Esophagus mucosa (tissue), 1 donor: ENCODE measurements at regions not wholly inside any gene's neighbourhood (a gene's known extent, or its start where the extent isn't known, plus 50 kb on each side); places are given as distances from the start of the nearest gene placed in this dataset.

Experiments used
- ATAC-seq: fragments of 200-7000 bp; cut with Tn5 transposase; one replicate; pipeline ENCODE4 v1.9.1; 2020
- donor health status: DM: yes; HTN: yes; CAD: no.

DNA sequence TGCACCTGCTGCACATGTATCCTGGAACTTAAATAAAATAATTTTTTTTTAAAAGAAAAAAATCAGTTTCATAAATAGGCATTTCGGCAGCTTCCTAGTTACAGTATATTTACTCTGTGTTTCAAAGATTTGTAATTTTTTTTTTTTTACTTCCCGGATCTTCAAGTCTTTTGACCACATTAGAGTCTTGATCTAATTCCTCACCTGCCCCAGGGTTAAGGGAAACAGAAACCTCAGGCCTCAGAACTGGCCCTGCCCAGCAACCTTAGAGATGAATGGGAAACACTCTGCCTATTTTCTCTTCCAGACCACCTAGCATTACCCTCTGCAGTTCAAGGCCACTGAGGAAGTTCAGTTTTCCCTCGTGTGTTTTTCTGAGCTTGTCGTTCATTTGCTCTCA is 304.0 kb downstream of the MAF start:
- ATAC-seq, result no peak

- ATAC-seq, result no peak
Observed at GRCh38 chr16:79295746-79296145, 304.8 kb downstream of the MAF start.

- ATAC-seq, result no peak
Observed at GRCh38 chr16:79295162-79295561, 305.4 kb downstream of the MAF start.

GRCh38 chr16:79294568-79294967 is 306.0 kb downstream of the MAF start:
- peak; percentile 76 for ATAC-seq

- no peak for ATAC-seq
Observed at GRCh38 chr16:79293836-79294460, 306.6 kb downstream of the MAF start.

- no peak for ATAC-seq
Observed at GRCh38 chr16:79288066-79288465, 312.5 kb downstream of the MAF start.

DNA sequence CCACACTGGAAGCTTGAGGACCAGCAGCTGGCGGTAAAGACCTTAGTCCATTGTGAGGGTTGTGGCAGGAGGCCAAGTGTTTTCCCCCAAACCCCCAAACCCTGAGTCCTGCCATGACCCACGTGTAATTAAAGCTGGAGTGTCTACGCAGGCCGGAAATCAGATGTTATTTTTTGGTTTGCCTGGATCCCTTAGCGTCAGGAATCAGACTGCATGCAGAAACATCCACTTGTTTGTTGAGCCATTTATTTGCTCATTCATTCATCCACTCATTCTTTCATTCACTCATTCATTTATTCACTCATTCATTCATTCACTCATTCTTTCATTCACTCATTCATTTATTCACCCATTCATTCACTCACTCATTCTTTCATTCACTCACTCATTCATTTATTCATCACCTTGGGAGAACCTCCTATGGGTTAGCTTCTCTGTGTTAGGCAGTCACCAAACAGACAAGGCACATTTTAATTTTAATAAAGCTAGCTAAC is 313.1 kb downstream of the MAF start:
- ATAC-seq, result no peak

DNA sequence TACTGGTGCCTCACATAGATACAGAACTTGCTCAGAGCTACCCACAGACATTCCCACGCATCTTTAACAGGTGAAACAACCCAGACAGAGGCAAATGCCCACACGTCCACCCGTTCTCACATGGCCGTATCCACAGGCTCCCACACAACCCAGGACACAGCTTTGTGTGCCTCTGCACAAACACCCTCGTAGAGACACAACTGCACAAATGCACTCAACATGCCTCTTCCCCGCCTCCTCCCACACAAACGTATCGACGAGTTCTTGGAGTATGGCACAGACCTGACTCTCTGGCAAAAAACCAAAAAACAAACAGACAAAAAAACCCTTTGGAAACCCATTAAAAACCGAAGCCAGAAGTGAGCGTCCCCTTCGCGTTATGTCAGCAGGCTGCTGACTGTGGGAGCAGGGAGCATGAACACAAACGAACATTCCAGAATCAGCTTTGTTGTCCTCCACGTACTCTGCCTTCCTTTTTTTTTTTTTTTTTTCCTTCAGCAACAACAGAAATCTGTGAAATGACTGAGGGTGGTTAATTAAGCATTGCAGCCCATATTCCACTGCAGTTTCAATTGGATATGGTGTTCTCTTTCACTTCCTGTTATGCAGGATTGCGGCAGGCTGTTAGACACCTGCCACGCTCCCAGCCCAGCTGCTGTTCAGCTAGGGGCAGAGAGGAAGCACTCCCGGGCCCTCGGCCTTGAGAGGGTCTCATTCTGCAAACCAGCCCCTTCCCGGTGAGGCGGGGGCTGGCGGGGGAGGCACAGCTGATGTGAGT is 313.7 kb downstream of the MAF start:
- ATAC-seq, result peak; percentile 68

DNA sequence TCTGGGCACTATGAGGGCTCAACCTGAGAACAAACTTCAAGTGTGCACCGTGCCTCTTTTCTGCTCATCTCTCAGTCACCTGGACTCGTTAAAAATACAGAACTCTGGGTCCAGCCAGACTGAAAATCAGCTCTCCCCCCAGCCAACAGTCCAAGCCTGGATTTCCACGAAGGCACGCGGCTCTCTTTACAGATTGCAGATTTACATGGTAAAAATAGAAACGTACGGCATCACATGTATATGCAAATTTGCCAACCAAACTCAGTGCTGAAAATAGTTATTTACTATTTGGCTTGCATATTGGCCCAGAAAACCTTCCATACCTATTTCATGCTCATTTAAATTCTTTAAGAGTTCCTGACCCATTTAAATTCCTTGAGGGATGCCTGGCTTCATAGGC is 315.8 kb downstream of the MAF start:
- ATAC-seq, result no peak

DNA sequence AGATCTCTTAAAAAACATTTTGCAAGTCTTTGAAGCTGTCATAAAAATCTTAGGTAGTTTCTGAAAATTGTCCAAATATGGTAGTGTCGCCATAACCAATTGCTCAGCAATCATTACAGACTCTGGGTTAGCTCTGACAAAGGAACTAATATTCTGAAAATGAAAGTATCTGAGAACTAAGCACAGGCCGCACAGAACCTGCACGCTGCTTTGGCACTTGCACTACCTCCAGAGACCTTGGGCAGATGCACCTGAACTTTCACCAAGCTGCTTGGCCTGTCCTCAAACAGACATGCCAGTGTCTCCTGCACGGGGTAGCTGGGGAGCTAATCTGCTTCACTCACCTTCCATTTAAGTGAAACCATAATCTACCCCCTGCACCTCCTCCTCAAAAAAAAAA is 317.0 kb downstream of the MAF start:
- no peak for ATAC-seq

DNA sequence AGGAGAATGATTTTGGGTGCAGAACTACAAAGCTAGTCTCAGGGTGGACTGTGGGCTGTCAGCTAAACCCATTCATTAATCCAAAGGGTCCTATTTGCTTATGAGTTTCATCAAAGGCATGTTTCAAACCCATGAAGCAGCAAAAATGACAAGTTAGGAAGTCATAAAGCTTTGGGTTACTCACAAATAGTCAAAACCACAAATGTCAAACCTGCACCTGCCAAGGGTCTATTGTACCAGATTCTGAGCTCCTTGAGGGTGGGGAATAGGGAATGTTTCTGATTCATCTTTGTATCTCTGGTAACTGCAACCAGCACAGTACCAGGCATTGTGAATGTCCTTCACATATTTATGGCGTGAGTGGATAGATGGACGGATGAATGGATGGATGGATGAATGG is 317.7 kb downstream of the MAF start:
- no peak for ATAC-seq

- no peak for ATAC-seq
Observed at GRCh38 chr16:79278506-79278905, 322.0 kb downstream of the MAF start.

- ATAC-seq, result no peak
Observed at GRCh38 chr16:79276501-79276900, 324.0 kb downstream of the MAF start.

- no peak for ATAC-seq
Observed at GRCh38 chr16:79274264-79274663, 326.3 kb downstream of the MAF start.

DNA sequence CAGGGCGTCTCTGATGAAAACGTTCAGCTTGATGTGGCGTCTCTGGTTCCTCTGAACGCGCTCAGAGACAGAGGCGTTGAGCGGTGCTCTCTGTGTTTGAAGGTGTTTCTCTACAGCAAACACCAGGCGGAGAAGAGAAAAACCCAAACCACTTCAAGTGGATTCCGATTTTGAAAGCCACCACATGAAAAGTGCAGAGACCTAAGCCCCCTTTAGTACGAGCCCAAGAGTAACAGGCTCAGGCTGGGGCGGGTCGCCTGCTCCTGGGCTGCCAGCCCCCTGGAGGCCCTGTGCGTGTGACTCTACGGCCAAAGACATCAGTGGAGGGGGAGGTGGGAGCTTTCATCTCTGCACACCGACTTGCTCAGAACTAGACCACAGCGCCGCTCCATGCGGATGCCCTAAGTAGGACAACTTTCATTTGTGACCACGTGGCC is 328.4 kb downstream of the MAF start:
- no peak for ATAC-seq

GRCh38 chr16:79271583-79271982 is 329.0 kb downstream of the MAF start:
- no peak for ATAC-seq

DNA sequence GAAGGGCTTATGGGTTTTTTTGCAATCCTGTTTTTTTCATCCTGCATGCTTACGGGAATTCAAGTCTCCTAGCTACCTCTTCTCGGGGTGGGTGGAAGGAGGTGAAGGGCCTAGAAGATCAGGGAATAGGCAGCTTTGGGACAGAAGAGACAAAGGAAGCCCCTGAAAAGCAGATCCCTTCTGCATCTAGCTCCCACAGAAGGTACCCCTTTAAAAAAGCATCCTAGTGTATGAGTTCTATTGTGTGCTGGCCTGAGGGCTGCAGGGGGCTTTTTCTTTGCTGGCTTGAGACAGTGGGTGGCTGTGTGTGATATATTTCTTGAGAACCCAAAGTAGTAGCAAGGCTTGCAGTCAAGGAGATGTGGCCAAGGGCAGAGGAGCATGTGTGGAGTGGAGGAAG is 330.5 kb downstream of the MAF start:
- ATAC-seq, result no peak

DNA sequence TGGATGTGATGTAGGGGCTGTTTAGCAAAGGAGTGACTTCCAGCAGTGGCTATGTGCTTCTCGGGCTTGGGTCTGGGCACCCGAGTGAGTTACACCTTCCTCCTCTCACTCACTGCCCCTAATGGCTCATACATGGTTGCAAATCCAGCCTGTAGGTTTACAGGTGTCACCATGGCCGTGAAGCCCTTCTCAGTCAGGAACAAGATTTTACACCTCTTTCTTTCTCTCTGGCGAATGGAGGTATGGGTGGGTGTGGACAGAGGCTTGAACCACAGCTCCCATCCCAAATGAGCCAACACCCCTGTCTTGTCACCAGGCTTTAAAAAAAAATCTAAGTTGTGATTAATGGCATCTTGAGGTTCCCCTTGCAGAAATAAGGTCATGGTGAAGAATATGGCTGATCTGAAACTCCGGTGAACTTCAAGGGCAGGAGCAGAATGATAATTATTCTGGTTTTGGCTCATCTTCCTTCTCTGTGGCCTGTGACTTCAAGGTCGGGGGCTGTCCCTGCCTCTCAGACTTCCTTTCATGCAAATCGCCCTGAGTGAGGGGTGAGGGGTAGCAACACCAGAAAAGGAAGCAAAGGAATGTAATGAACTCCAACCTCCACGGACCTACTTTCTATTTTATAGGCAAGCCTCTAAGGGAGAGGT is 331.2 kb downstream of the MAF start:
- ATAC-seq, result no peak

DNA sequence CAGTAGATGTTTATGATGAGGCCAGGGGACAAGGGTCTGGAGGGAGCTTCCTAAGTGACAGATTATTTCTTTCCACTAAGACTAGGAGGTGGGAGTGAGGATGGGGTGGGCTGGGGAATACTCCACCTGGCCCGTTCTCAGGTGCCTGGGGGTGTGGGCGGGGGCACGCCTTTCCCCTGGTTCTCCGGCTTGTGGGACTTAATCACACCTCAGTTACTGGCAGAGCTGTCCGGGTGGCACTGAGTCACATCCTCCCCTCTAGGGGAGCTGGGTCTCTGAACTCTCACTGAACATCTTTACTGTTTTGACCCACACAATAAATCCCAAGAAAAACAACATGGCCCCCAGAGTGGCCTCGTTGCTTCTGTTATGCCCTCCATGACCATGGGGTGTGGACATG is 332.8 kb downstream of the MAF start:
- no peak for ATAC-seq

DNA sequence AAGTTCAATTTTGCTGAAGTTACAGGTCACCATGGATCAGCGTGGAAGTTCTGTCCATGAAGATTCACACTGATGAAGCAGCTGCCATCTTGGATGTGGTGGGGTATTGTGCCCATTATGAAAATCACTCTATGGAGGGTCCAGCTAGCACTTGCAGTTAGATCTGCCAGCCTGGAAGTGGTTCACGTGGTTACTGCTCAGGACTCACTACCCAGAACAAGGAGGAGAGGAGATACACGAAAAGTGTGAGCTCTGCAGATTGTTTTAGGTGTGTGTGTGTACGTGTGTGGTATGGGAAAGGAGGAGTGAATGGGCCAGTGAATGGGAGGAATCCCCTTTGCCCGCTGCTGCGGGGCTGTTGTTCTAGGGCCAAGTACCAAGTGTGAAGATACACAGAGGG is 333.4 kb downstream of the MAF start:
- no peak for ATAC-seq

DNA sequence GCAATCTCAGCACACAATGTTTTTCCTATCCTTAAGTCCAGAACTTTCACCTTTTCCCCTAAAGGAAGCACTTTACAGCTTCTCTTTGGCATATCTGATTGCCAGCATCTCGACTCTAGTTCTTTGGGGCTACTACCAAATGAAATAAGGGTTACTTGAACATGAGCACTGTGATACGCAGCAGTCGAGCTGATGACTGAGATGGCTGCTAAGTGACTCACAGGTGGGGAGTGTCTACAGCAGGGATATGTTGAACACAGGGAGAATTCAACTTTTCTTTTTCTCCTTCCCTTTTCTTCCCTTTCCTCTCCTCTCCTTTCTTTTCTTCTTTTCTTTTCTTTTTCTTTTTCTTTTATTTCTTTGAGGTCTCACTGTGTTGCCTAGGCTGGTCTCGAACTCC is 334.8 kb downstream of the MAF start:
- ATAC-seq, result peak; percentile 51

DNA sequence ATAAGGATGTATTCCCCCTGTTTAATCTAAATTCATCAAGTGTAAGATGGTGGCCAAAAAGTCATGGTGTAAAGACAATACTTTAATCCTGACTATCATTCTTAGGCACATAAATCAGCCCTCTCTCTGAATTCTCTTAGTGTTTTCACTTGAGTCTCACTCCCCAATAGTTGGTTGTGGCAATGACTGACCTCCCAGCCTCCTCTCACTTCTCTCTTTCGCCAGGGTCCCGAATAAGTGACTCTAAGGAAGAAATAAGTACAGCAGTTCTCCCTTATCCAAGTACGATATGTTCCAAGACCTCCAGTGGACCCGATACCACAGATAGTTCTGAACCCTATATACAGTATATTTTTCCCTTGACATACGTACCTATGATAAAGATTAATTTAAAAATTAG is 335.3 kb downstream of the MAF start:
- no peak for ATAC-seq

- no peak for ATAC-seq
Observed at GRCh38 chr16:79264237-79265109, 336.1 kb downstream of the MAF start.
